Keratinocyte (primary cell): ENCODE measurements at regions not wholly inside any gene's neighbourhood (a gene's known extent, or its start where the extent isn't known, plus 50 kb on each side); places are given as distances from the start of the nearest gene placed in this dataset.

ENCODE experiments used
- DNase-seq: peaks from one replicate; pipeline ENCODE4 v3.0.0-alpha.2; 2011; ENCODE audit warnings: low read depth, missing footprints, low spot score
- FAIRE-seq: peaks from 2 replicates; lab custom pipeline; 2011; peaks lifted over from hg19 to GRCh38; lab: Jason Lieb, UNC
- H2AFZ ChIP-seq: 2 replicates; pipeline ENCODE4 v1.6.0; 2012; ENCODE audit warnings: low read length, control low read depth, inconsistent platforms; ENCODE audit not compliant: control insufficient read depth
- H3K27ac ChIP-seq: 2 replicates; pipeline ENCODE4 v1.5.1; 2011; ENCODE audit warnings: low read length; ENCODE audit not compliant: control insufficient read depth, insufficient read depth
- H3K27me3 ChIP-seq: 3 replicates; pipeline ENCODE4 v1.6.0; 2011; ENCODE audit warnings: low read length; ENCODE audit not compliant: control insufficient read depth, insufficient read depth; ENCODE audit errors: extremely low read depth
- H3K36me3 ChIP-seq, 2 experiments: 2 replicates in 1 of 2; 3 replicates in 1 of 2; pipeline ENCODE4 v1.5.1; 2011; ENCODE audit warnings: low read length in 2 of 2, mild to moderate bottlenecking in 1 of 2; ENCODE audit not compliant: control insufficient read depth in 2 of 2, insufficient read depth in 2 of 2; ENCODE audit errors: extremely low read depth in 1 of 2
- H3K4me1 ChIP-seq: 3 replicates; pipeline ENCODE4 v1.5.1; 2011; ENCODE audit warnings: low read length; ENCODE audit not compliant: control insufficient read depth, insufficient read depth; ENCODE audit errors: extremely low read depth
- H3K4me2 ChIP-seq: 3 replicates; pipeline ENCODE4 v1.6.0; 2011; ENCODE audit warnings: low read depth, low read length; ENCODE audit not compliant: control insufficient read depth, insufficient read depth; ENCODE audit errors: extremely low read depth
- H3K4me3 ChIP-seq, 3 experiments: fragments of 200-600 bp in 1 of 3; sonication (generic) in 1 of 3; 2 replicates in 2 of 3; 3 replicates in 1 of 3; pipeline ENCODE4 v1.5.1; 2011 to 2016; ENCODE audit warnings: low read length in 3 of 3, mild to moderate bottlenecking in 3 of 3, control low read depth in 2 of 3, inconsistent platforms in 1 of 3, low read depth in 1 of 3, mixed read lengths in 1 of 3, mixed run types in 1 of 3, moderate library complexity in 1 of 3; ENCODE audit not compliant: control insufficient read depth in 2 of 3, insufficient read depth in 2 of 3; ENCODE audit errors: extremely low read depth in 1 of 3
- H3K79me2 ChIP-seq: 2 replicates; pipeline ENCODE4 v1.6.0; 2012; ENCODE audit warnings: low read length; ENCODE audit not compliant: control insufficient read depth, insufficient read depth
- H3K9ac ChIP-seq: 3 replicates; pipeline ENCODE4 v1.6.0; 2011; ENCODE audit warnings: low read length; ENCODE audit not compliant: control insufficient read depth, insufficient read depth; ENCODE audit errors: extremely low read depth
- H3K9me1 ChIP-seq: 3 replicates; pipeline ENCODE4 v1.6.0; 2011; ENCODE audit warnings: low read length; ENCODE audit not compliant: control insufficient read depth, insufficient read depth; ENCODE audit errors: extremely low read depth
- H3K9me3 ChIP-seq: 2 replicates; pipeline ENCODE4 v1.5.1; 2012; ENCODE audit warnings: low read depth, low read length; ENCODE audit not compliant: control insufficient read depth
- H4K20me1 ChIP-seq: 3 replicates; pipeline ENCODE4 v1.6.0; 2011; ENCODE audit warnings: low read length; ENCODE audit not compliant: control insufficient read depth, insufficient read depth; ENCODE audit errors: extremely low read depth
- CTCF ChIP-seq, 3 experiments: IDR thresholded peaks in 1 of 3; conservative IDR thresholded peaks in 1 of 3; optimal IDR thresholded peaks in 1 of 3; 2 replicates in 2 of 3; 3 replicates in 1 of 3; pipeline versions ENCODE3 to v1.5.1; 2011; ENCODE audit warnings: low read length in 3 of 3, mild to moderate bottlenecking in 3 of 3, moderate library complexity in 2 of 3, control low read depth in 1 of 3, inconsistent platforms in 1 of 3; ENCODE audit not compliant: insufficient read depth in 2 of 3; ENCODE audit errors: extremely low read depth in 1 of 3
- EZH2 ChIP-seq: IDR thresholded peaks from one replicate; pipeline ENCODE4 v1.6.1; 2012; ENCODE audit warnings: inconsistent platforms, mild to moderate bottlenecking, low read length, moderate library complexity
- dilution Hi-C: fragments of 300-500 bp; cut with MboI; formaldehyde crosslinking; loops from one replicate; pipeline ENCODE4 v1.7.0; 2020; ENCODE audit warnings: low sequenced_read_pairs; ENCODE audit not compliant: extremely low pct_ligation_motif_present

DNA sequence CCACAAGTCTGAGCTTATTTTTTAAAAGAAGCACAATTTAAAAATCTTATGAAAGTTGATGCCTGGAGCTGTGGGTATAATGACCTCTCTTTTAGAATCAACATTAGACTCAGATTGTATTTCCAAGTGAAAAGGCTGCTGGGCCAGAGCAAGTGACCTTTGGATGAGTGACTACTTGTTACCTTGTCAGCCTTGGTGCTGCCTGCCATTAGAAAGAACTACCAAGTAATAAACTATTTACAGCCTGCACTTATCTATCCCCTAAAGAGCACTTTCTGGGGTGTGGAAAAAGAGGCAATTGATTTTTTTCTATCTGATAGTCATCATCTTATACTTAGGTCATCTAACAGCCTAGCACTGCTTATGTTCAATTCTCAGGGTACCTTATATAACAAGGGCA lies 134.9 kb upstream of the FBXL17 start:
- Histone ChIP-seq H2AFZ (no peak overlapping the region), H3K79me2 (no peaks in the 10 kb centered on the region), H3K36me3 (no peaks in the 10 kb centered on the region), H3K9me3 (no peaks in the 10 kb centered on the region), H3K9ac (no peak overlapping the region), H3K4me3 (no peak overlapping the region), H4K20me1 (no peaks in the 10 kb centered on the region), H3K4me1 (no peaks in the 10 kb centered on the region), H3K27me3 (no peaks in the 10 kb centered on the region), H3K27ac (no peak overlapping the region), H3K9me1 (no peaks in the 10 kb centered on the region), H3K4me2 (no peak overlapping the region)
- no peak for DNase-seq
- FAIRE-seq = no peak
- TF ChIP-seq EZH2 = no peak
- TF ChIP-seq CTCF (optimal IDR thresholded peaks at IDR 0.05 in 1 of 3, IDR thresholded peaks at IDR 0.05 in 1 of 3, conservative IDR thresholded peaks at IDR 0.05 in 1 of 3; ENCODE audit: extremely low read depth in 1 of 3, insufficient read depth in 2 of 3, low read length in 3 of 3) = no peak
- dilution Hi-C loops = no loop called here

GRCh38 chr5:108515517-108516105 lies 133.7 kb upstream of the FBXL17 start:
- no peak for FAIRE-seq

More at GRCh38 chr5:108515517-108516105, 133.7 kb upstream of the FBXL17 start:
- no peaks in the 10 kb centered on the region for H3K27me3 ChIP-seq
- H3K27ac ChIP-seq = no peak overlapping the region
- H3K4me1 ChIP-seq = no peaks in the 10 kb centered on the region
- no peaks in the 10 kb centered on the region for H3K36me3 ChIP-seq
- H3K9me1 ChIP-seq = no peaks in the 10 kb centered on the region
- H3K79me2 ChIP-seq = no peaks in the 10 kb centered on the region
- dilution Hi-C loops = no loop called here
- no peak overlapping the region for H3K9ac ChIP-seq
- no peaks in the 10 kb centered on the region for H4K20me1 ChIP-seq
- no peaks in the 10 kb centered on the region for H3K9me3 ChIP-seq
- DNase-seq = no peak
- H3K4me3 ChIP-seq = no peak overlapping the region
- no peak overlapping the region for H3K4me2 ChIP-seq
- TF ChIP-seq EZH2 (no peak), CTCF (optimal IDR thresholded peaks at IDR 0.05 in 1 of 3, IDR thresholded peaks at IDR 0.05 in 1 of 3, conservative IDR thresholded peaks at IDR 0.05 in 1 of 3; ENCODE audit: extremely low read depth in 1 of 3, insufficient read depth in 2 of 3, low read length in 3 of 3) (no peak)
- H2AFZ ChIP-seq = no peak overlapping the region
